ENCODE measurements at regions not wholly inside any gene's neighbourhood (a gene's known extent, or its start where the extent isn't known, plus 50 kb on each side); places are given as distances from the start of the nearest gene placed in this dataset.

GRCh38 chr2:149921911-149922616, 334.5 kb upstream of the MMADHC start:
- no TSS peak for BruUV-seq (replicated peaks)
- Histone ChIP-seq H3K9me3 (replicated peaks; ENCODE audit: control insufficient read depth, insufficient read depth, low read length) (no peaks in the 10 kb centered on the region), H3K9ac (replicated peaks; ENCODE audit: extremely low read depth, insufficient read depth, low read length) (no peak overlapping the region), H3K27me3 (ENCODE audit: control insufficient read depth in 2 of 2, insufficient read depth in 2 of 2, low read length in 2 of 2) (no peaks in the 10 kb centered on the region), H3K4me2 (ENCODE audit: insufficient read depth, low read length) (no peak overlapping the region), H3K4me3 (replicated peaks in 1 of 3; ENCODE audit: insufficient read depth in 1 of 3, low read depth in 1 of 3, low read length in 3 of 3) (no peak overlapping the region), H3K4me1 (ENCODE audit: control insufficient read depth, extremely low read depth, insufficient read depth, low read length) (no peaks in the 10 kb centered on the region), H3K36me3 (ENCODE audit: control insufficient read depth in 2 of 2, extremely low read depth in 1 of 2, insufficient read depth in 2 of 2, low read length in 2 of 2) (no peaks in the 10 kb centered on the region), H3K9me1 (replicated peaks; ENCODE audit: control insufficient read depth, extremely low read depth, insufficient read depth, low read length) (no peaks in the 10 kb centered on the region), H2AFZ (ENCODE audit: low read depth, low read length) (no peak overlapping the region), H3K27ac (ENCODE audit: insufficient read depth, low read depth, low read length) (no peak overlapping the region), H3K79me2 (ENCODE audit: control insufficient read depth, insufficient read depth, low read length) (no peaks in the 10 kb centered on the region), H4K20me1 (replicated peaks; ENCODE audit: control insufficient read depth, extremely low read depth, insufficient read depth, low read length) (no peaks in the 10 kb centered on the region)
- intact Hi-C loops (cut with micrococcal nuclease) (no loop called here), dilution Hi-C loops (cut with MboI; ENCODE audit: extremely low pct_ligation_motif_present, low sequenced_read_pairs) (no loop called here)
- ChIA-PET CTCF (no interaction called here), POLR2A (no interaction called here)
- no peak for FAIRE-seq
- no peak for TF ChIP-seq MAX (IDR thresholded peaks at IDR 0.05; ENCODE audit: insufficient read depth, insufficient read length)
- TF ChIP-seq MYC (IDR thresholded peaks at IDR 0.05; ENCODE audit: low read depth, low read length): no peak
- no peak for TF ChIP-seq EZH2 (IDR thresholded peaks at IDR 0.05; ENCODE audit: borderline replicate concordance, low read depth, low read length, severe bottlenecking)
- TF ChIP-seq POLR2AphosphoS5 (IDR thresholded peaks at IDR 0.05; ENCODE audit: insufficient read depth, low read depth, low read length): no peak
- TF ChIP-seq JUN (IDR thresholded peaks at IDR 0.05; ENCODE audit: borderline replicate concordance, insufficient read depth, insufficient read length, low read depth): no peak
- TF ChIP-seq CTCF (IDR thresholded peaks at IDR 0.05; ENCODE audit: extremely low read depth in 1 of 2, insufficient read depth in 1 of 2, low read depth in 1 of 2, low read length in 2 of 2): no peak
- no peak for TF ChIP-seq GATA2 (IDR thresholded peaks at IDR 0.05; ENCODE audit: insufficient read depth, insufficient read length, low read depth, low read length)
- TF ChIP-seq POLR2A (IDR thresholded peaks at IDR 0.05; ENCODE audit: low read depth, low read length): no peak
- no peak for TF ChIP-seq FOS (IDR thresholded peaks at IDR 0.05; ENCODE audit: borderline replicate concordance, insufficient read depth, low read length)
- DNase-seq (ENCODE audit: low read depth, low spot score): no peak
